Adipocyte (in vitro differentiated cells): ENCODE measurements at regions not wholly inside any gene's neighbourhood (a gene's known extent, or its start where the extent isn't known, plus 50 kb on each side); places are given as distances from the start of the nearest gene placed in this dataset.

Source experiments
- DNase-seq: peaks from one replicate; pipeline ENCODE4 v3.0.0-alpha.2; 2015; ENCODE audit warnings: low read depth
- H3K27me3 ChIP-seq: replicated peaks from 2 replicates; pipeline ENCODE4 v1.7.0; 2013; ENCODE audit warnings: mild to moderate bottlenecking, low read length, moderate library complexity; ENCODE audit not compliant: control insufficient read depth, insufficient read depth
- H3K36me3 ChIP-seq: 2 replicates; pipeline ENCODE4 v1.7.0; 2013; ENCODE audit warnings: low read length, mild to moderate bottlenecking, moderate library complexity; ENCODE audit not compliant: control insufficient read depth, insufficient read depth, severe bottlenecking
- H3K4me1 ChIP-seq: 2 replicates; pipeline ENCODE4 v1.7.0; 2013; ENCODE audit warnings: mild to moderate bottlenecking, low read length, moderate library complexity; ENCODE audit not compliant: control insufficient read depth, insufficient read depth
- H3K4me3 ChIP-seq: 2 replicates; pipeline ENCODE4 v1.7.0; 2013; ENCODE audit warnings: mild to moderate bottlenecking, low read length, moderate library complexity
- H3K9ac ChIP-seq: 2 replicates; pipeline ENCODE4 v1.7.0; 2013; ENCODE audit warnings: mild to moderate bottlenecking, low read length, moderate library complexity
- H3K9me3 ChIP-seq: 2 replicates; pipeline ENCODE4 v1.7.0; 2013; ENCODE audit warnings: mild to moderate bottlenecking, low read length, moderate library complexity; ENCODE audit not compliant: control insufficient read depth

DNA sequence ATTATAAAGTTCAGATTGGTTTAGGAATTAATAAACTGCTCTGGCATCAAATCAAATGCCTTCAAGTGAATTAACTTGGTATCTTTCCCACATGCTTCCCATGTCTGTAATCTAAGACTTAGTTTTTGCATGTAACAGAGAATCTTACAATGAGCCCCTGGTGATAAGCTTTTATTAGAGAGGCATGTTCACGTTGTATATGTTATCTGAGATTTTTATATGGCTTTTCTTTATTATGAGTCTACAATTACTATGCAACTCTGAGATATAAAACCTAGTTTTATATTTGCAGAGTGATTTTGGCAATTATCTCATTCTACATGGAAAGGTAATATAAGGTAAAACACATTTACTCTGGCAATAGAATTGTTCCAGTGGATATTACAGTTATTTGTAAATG, 1578.4 kb upstream of the IGFBP7 start:
- Histone ChIP-seq H3K36me3 (no peaks in the 10 kb centered on the region), H3K9me3 (no peaks in the 10 kb centered on the region), H3K4me3 (no peak overlapping the region), H3K9ac (no peak overlapping the region), H3K27me3 (no peaks in the 10 kb centered on the region), H3K4me1 (no peaks in the 10 kb centered on the region)
- DNase-seq = no peak

DNA sequence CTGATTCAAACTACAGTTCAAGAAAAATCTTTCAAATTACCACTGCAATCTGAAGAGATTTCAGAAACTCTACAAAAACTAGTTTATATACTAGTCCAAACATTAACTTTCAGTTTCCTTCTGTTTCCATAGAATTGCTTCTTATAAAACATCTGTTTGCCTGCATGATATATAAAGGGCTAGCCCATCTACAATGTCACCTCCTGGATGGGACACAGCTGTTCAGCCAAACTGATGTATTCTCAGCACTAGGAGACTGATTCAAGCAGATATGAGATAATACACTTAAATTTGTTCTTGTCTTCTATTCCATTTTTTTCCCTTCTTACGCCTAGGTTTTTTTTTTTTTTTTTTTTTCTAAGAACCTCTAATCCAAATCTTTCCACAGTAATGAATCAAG, 1569.7 kb upstream of the IGFBP7 start:
- Histone ChIP-seq H3K4me1 (no peaks in the 10 kb centered on the region), H3K36me3 (no peaks in the 10 kb centered on the region), H3K9ac (no peak overlapping the region), H3K9me3 (peaks cover 8% of the 10 kb centered on the region), H3K4me3 (no peak overlapping the region), H3K27me3 (no peaks in the 10 kb centered on the region)
- no peak for DNase-seq

DNA sequence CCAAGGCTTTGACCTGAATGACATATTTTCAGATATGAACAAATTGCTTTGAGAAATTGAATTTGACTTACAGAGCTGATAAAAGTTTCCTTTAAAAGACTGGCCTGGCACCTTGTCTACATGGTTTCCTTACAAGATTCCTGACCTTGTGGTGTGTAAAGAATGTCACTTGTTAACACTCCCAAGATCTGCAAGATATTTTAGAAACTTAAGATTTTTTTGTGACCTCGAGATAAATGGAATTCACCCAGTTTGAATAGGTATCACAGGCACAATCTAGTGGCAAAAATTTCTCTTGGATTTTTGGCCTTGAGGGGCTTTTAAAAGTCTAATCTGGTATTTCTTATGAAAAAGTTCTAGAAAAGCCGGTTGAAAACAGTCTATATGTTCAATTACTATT, 1568.9 kb upstream of the IGFBP7 start:
- H3K27me3 ChIP-seq = no peaks in the 10 kb centered on the region
- no peak overlapping the region for H3K9ac ChIP-seq
- peaks cover 12% of the 10 kb centered on the region for H3K9me3 ChIP-seq
- H3K4me3 ChIP-seq = no peak overlapping the region
- DNase-seq = no peak
- no peaks in the 10 kb centered on the region for H3K4me1 ChIP-seq
- no peaks in the 10 kb centered on the region for H3K36me3 ChIP-seq

DNA sequence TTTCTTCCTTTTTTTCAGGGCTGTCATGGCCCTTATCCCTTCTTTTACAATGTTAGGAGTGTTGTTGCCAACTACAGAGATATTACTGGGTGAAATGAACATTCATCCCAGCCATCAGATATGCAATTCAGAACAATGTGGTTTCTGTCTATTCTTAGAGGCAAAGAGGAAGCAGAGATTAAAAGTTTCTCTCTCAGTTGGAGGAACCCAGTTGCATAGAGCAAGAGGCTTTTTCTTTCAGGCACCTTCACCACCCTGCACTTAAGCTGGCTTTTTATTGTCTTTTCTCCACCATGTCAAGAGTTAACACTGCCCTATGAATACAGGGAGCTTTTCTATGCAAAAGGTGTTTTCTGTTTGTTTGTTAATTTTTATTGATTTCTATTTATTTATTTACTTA, 1559.6 kb upstream of the IGFBP7 start:
- no peak overlapping the region for H3K9ac ChIP-seq
- DNase-seq = no peak
- H3K4me3 ChIP-seq = no peak overlapping the region
- H3K4me1 ChIP-seq = no peaks in the 10 kb centered on the region
- peaks cover 5% of the 10 kb centered on the region for H3K9me3 ChIP-seq
- H3K36me3 ChIP-seq = no peaks in the 10 kb centered on the region
- H3K27me3 ChIP-seq = no peaks in the 10 kb centered on the region

DNA sequence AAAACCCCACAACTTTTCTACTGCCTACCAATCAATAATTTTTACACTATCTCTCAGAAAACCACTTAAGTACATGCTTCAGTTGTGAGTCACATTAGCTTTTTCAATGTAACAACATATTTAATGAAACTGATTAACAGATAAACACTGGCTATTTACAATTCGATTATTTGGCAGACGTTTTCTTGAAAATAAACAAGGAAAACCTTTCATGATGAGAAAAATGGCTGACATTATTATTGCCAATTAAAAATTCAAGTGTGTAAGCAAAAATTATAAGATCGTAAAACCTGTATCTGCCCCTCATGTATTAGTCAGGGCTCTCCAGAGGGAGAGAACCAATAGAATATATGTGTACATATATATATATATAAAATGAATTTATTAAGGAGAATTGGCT, 1555.5 kb upstream of the IGFBP7 start:
- no peaks in the 10 kb centered on the region for H3K9me3 ChIP-seq
- no peak for DNase-seq
- no peaks in the 10 kb centered on the region for H3K36me3 ChIP-seq
- H3K4me3 ChIP-seq = no peak overlapping the region
- H3K9ac ChIP-seq = no peak overlapping the region
- no peaks in the 10 kb centered on the region for H3K4me1 ChIP-seq
- H3K27me3 ChIP-seq = no peaks in the 10 kb centered on the region

DNA sequence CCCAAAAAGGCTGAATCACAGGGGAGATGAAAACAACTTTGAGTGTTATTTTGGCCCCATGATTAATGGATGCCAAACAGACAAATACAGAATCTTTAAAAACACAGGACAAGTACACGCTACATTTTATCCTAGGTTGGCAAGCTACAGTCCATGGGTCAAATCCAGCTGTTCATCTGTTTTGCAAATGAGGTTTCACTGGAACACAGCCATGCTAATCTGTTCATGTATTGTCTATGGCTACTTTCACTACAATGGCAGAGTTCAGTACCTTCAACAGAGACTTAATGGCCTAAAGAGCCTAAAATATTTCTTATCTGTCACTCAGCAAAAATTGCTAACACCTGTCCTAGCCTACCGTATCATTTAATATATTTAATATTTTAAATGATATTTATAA, 1548.5 kb upstream of the IGFBP7 start:
- Histone ChIP-seq H3K9me3 (no peaks in the 10 kb centered on the region), H3K27me3 (no peaks in the 10 kb centered on the region), H3K4me1 (no peaks in the 10 kb centered on the region), H3K9ac (no peak overlapping the region), H3K4me3 (no peak overlapping the region), H3K36me3 (no peaks in the 10 kb centered on the region)
- no peak for DNase-seq

- Histone ChIP-seq H3K9ac (no peak overlapping the region), H3K4me3 (no peak overlapping the region), H3K9me3 (peaks cover 5% of the 10 kb centered on the region), H3K27me3 (no peaks in the 10 kb centered on the region), H3K36me3 (no peaks in the 10 kb centered on the region), H3K4me1 (no peaks in the 10 kb centered on the region)
- no peak for DNase-seq
Measured at GRCh38 chr4:58653251-58653650, 1543.1 kb upstream of the IGFBP7 start.

- DNase-seq = no peak
- Histone ChIP-seq H3K4me1 (no peaks in the 10 kb centered on the region), H3K36me3 (no peaks in the 10 kb centered on the region), H3K4me3 (no peak overlapping the region), H3K27me3 (no peaks in the 10 kb centered on the region), H3K9ac (no peak overlapping the region), H3K9me3 (peaks cover 5% of the 10 kb centered on the region)
Measured at GRCh38 chr4:58649226-58649625, 1539.0 kb upstream of the IGFBP7 start.

- Histone ChIP-seq H3K4me3 (no peak overlapping the region), H3K27me3 (no peaks in the 10 kb centered on the region), H3K9ac (no peak overlapping the region), H3K36me3 (no peaks in the 10 kb centered on the region), H3K9me3 (peaks cover 4% of the 10 kb centered on the region), H3K4me1 (no peaks in the 10 kb centered on the region)
- no peak for DNase-seq
Measured at GRCh38 chr4:58646126-58646525, 1535.9 kb upstream of the IGFBP7 start.

DNA sequence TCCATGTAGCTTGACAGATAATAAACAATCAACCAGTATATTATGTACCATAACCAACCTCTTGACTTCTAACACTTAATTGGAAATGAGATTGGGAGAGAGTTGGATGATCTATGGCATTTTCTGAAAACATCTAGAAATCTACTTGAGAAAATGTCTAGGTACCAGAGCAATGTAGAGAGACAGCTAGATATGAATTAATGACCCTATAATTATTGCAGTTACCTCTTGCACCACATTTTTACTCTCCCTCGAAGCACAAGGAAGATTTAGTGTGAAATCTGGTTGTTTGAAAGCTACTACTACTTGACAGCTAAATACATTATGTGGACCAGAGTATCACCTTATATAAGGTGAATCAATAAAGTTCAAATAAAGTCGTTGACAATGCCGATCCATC, 1534.4 kb upstream of the IGFBP7 start:
- H3K4me1 ChIP-seq = no peaks in the 10 kb centered on the region
- no peak overlapping the region for H3K4me3 ChIP-seq
- no peaks in the 10 kb centered on the region for H3K9me3 ChIP-seq
- no peaks in the 10 kb centered on the region for H3K27me3 ChIP-seq
- no peaks in the 10 kb centered on the region for H3K36me3 ChIP-seq
- H3K9ac ChIP-seq = no peak overlapping the region
- no peak for DNase-seq

- H3K4me3 ChIP-seq = no peak overlapping the region
- DNase-seq = no peak
- H3K4me1 ChIP-seq = no peaks in the 10 kb centered on the region
- H3K9me3 ChIP-seq = no peaks in the 10 kb centered on the region
- no peaks in the 10 kb centered on the region for H3K36me3 ChIP-seq
- H3K27me3 ChIP-seq = no peaks in the 10 kb centered on the region
- no peak overlapping the region for H3K9ac ChIP-seq
Measured at GRCh38 chr4:58636381-58636780, 1526.2 kb upstream of the IGFBP7 start.

DNA sequence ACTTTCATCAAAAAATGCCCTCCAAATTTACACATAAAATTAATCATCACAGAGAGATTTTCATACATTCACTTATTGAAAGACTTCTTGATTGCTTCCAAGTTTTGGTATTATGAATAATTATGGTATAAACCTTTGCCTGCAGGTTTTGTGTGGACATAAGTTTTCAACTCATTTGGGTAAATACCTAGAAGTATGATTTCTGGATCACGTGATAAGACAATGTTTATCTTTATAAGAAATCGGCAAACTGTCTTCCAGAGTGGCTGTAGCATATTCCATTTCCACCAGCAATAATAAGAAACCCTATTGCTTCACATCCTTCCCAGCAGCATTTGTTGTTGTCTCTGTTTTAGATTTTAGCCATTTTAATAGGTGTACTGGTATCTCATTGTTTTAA, 1507.0 kb upstream of the IGFBP7 start:
- no peak for DNase-seq
- no peaks in the 10 kb centered on the region for H3K27me3 ChIP-seq
- no peaks in the 10 kb centered on the region for H3K4me1 ChIP-seq
- H3K36me3 ChIP-seq = no peaks in the 10 kb centered on the region
- no peak overlapping the region for H3K9ac ChIP-seq
- H3K9me3 ChIP-seq = no peaks in the 10 kb centered on the region
- no peak overlapping the region for H3K4me3 ChIP-seq
